ENCODE measurements at regions not wholly inside any gene's neighbourhood (a gene's known extent, or its start where the extent isn't known, plus 50 kb on each side); places are given as distances from the start of the nearest gene placed in this dataset.

GRCh38 chr3:162103808-162104207 lies 607.2 kb downstream of the OTOL1 start:
- Histone ChIP-seq H3K27me3 (ENCODE audit: insufficient read depth, low read length, poor library complexity, severe bottlenecking) (no peaks in the 10 kb centered on the region), H3K9me3 (ENCODE audit: insufficient read depth, low read depth, low read length) (no peaks in the 10 kb centered on the region), H3K4me3 (ENCODE audit: low read length, poor library complexity, severe bottlenecking) (peak overlapping the region; percentile 42), H3K9me2 (replicated peaks; ENCODE audit: low read depth, low read length) (no peaks in the 10 kb centered on the region), H4K20me1 (ENCODE audit: insufficient read depth, low read length, poor library complexity, severe bottlenecking) (no peaks in the 10 kb centered on the region), H3K4me1 (ENCODE audit: insufficient read depth, low read length, poor library complexity, severe bottlenecking) (peaks cover 19% of the 10 kb centered on the region), H3K9ac (ENCODE audit: low read depth, low read length, poor library complexity, severe bottlenecking) (peak overlapping the region; percentile 31), H3K79me2 (ENCODE audit: insufficient read depth, low read length) (no peaks in the 10 kb centered on the region), H3K4me2 (ENCODE audit: low read depth, low read length, poor library complexity, severe bottlenecking) (peak overlapping the region; percentile 60), H2AFZ (ENCODE audit: low read length) (no peak overlapping the region), H3F3A (ENCODE audit: low read depth) (0 out of 2 replicates have a peak, but pooled peaks cover 2% of the 10 kb centered on the region), H3K36me3 (ENCODE audit: insufficient read depth, low read length) (no peaks in the 10 kb centered on the region)
- TF ChIP-seq CTCF (conservative IDR thresholded peaks at IDR 0.05; ENCODE audit: low read length) (no peak), EZH2phosphoT487 (IDR thresholded peaks at IDR 0.05; ENCODE audit: borderline replicate concordance) (no peak)

GRCh38 chr3:162111861-162112260 lies 615.3 kb downstream of the OTOL1 start:
- TF ChIP-seq CTCF (conservative IDR thresholded peaks at IDR 0.05; ENCODE audit: low read length) (no peak), EZH2phosphoT487 (IDR thresholded peaks at IDR 0.05; ENCODE audit: borderline replicate concordance) (no peak)
- Histone ChIP-seq H3K4me2 (ENCODE audit: low read depth, low read length, poor library complexity, severe bottlenecking) (no peak overlapping the region), H3K9me3 (ENCODE audit: insufficient read depth, low read depth, low read length) (no peaks in the 10 kb centered on the region), H3K79me2 (ENCODE audit: insufficient read depth, low read length) (no peaks in the 10 kb centered on the region), H3K4me1 (ENCODE audit: insufficient read depth, low read length, poor library complexity, severe bottlenecking) (no peaks in the 10 kb centered on the region), H3K9me2 (replicated peaks; ENCODE audit: low read depth, low read length) (no peaks in the 10 kb centered on the region), H3F3A (ENCODE audit: low read depth) (no peaks in the 10 kb centered on the region), H3K4me3 (ENCODE audit: low read length, poor library complexity, severe bottlenecking) (no peak overlapping the region), H3K36me3 (ENCODE audit: insufficient read depth, low read length) (no peaks in the 10 kb centered on the region), H3K27me3 (ENCODE audit: insufficient read depth, low read length, poor library complexity, severe bottlenecking) (no peaks in the 10 kb centered on the region), H3K9ac (ENCODE audit: low read depth, low read length, poor library complexity, severe bottlenecking) (no peak overlapping the region), H2AFZ (ENCODE audit: low read length) (0 out of 2 replicates have a peak overlapping the region, but pooled peaks have one; percentile 35), H4K20me1 (ENCODE audit: insufficient read depth, low read length, poor library complexity, severe bottlenecking) (no peaks in the 10 kb centered on the region)

- no peak overlapping the region for H3K4me2 ChIP-seq (ENCODE audit: low read depth, low read length, poor library complexity, severe bottlenecking)
- H3K9me3 ChIP-seq (ENCODE audit: insufficient read depth, low read depth, low read length): no peaks in the 10 kb centered on the region
- no peak overlapping the region for H3K4me3 ChIP-seq (ENCODE audit: low read length, poor library complexity, severe bottlenecking)
- no peaks in the 10 kb centered on the region for H4K20me1 ChIP-seq (ENCODE audit: insufficient read depth, low read length, poor library complexity, severe bottlenecking)
- TF ChIP-seq CTCF (conservative IDR thresholded peaks at IDR 0.05; ENCODE audit: low read length) (no peak), EZH2phosphoT487 (IDR thresholded peaks at IDR 0.05; ENCODE audit: borderline replicate concordance) (no peak)
- H3K27me3 ChIP-seq (ENCODE audit: insufficient read depth, low read length, poor library complexity, severe bottlenecking): no peaks in the 10 kb centered on the region
- no peaks in the 10 kb centered on the region for H3F3A ChIP-seq (ENCODE audit: low read depth)
- no peaks in the 10 kb centered on the region for H3K9me2 ChIP-seq (replicated peaks; ENCODE audit: low read depth, low read length)
- no peak overlapping the region for H3K9ac ChIP-seq (ENCODE audit: low read depth, low read length, poor library complexity, severe bottlenecking)
- H3K36me3 ChIP-seq (ENCODE audit: insufficient read depth, low read length): no peaks in the 10 kb centered on the region
- no peaks in the 10 kb centered on the region for H3K79me2 ChIP-seq (ENCODE audit: insufficient read depth, low read length)
- 0 out of 2 replicates have a peak overlapping the region, but pooled peaks have one; percentile 53 for H2AFZ ChIP-seq (ENCODE audit: low read length)
- peaks cover under 1% of the 10 kb centered on the region for H3K4me1 ChIP-seq (ENCODE audit: insufficient read depth, low read length, poor library complexity, severe bottlenecking)
These were observed 616.1 kb downstream of the OTOL1 start for GRCh38 chr3:162112719-162113118.

Measured in Loucy (cell line).